Heart left ventricle (tissue), 13 donors: ENCODE measurements at regions not wholly inside any gene's neighbourhood (a gene's known extent, or its start where the extent isn't known, plus 50 kb on each side); places are given as distances from the start of the nearest gene placed in this dataset.

Source experiments
- POLR2A ChIP-seq, 2 donors: fragments of 450-650 bp; IDR thresholded peaks; one replicate each; pipeline ENCODE4 v1.6.1; 2017; ENCODE audit warnings: antibody characterized with exemption in 2 of 2, mild to moderate bottlenecking in 2 of 2, moderate library complexity in 2 of 2
- TF ChIP-seq, protein P1 (sequence below), 12 donors: fragments of 200-600 bp; sonication (generic) in 4 of 12; IDR thresholded peaks; one replicate each; pipeline versions ENCODE4 v1.5.0 to v1.8.0; 2018 to 2022; ENCODE audit warnings: antibody characterized with exemption in 12 of 12, mild to moderate bottlenecking in 5 of 12
- donor health status: ischemic (EF 13 %, LVEDD 7.1; RV severe dilation, severe dysfunction).
- donor health status: DM: no; HTN: yes; CAD: no.
- donor health status: DM: no; HTN: no; CAD: no.
- donor health status: ischemic (EF 25% LVEDD 6.9; RV normal size, moderate dysfunction).
- donor health status: ischemic (EF 25% LVEDD 5.7; RV mildly dilated, moderate dysfunction).
- donor health status: ischemic (EF 35%, LVEDD 5.7; RV mildly dilated, moderate dysfunction).
- donor health status: nonischemic (EF 11% LVEDD 7.7; RV severe dilation, severe dysfunction).
- donor health status: DM: yes; HTN: yes; CAD: no.
- donor health status: PGD.
- donor health status: ischemic (EF 29% LVEDD 5.4; RV normal size, mild dysfunction).
- donor health status: nonischemic (EF 23%, LVEDD 6.1; RV moderate dilation, normal function).

DNA sequence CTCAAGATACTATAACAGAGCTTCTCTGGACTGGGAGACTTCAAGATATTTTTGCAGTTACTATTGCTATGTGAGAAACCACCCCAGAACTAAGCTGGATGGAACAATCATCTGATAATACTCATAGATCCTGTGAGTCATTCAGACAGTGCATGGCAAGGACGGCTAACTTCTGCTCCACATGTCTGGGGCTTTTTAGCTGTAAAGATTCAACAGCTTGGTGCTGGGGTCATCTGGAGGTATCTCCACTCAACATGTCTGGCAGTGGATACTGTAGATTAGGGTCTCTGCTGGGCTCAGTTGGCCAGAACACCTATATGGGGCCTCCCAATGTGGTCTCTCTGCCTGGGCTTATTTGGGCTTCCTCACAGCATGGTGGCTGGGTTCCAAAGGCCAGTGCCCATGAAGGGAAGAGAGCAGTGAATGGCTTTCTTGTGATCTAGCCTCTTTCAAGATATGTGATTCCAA lies 117.3 kb upstream of the SLC7A14 start:
- TF ChIP-seq, protein P1, sequence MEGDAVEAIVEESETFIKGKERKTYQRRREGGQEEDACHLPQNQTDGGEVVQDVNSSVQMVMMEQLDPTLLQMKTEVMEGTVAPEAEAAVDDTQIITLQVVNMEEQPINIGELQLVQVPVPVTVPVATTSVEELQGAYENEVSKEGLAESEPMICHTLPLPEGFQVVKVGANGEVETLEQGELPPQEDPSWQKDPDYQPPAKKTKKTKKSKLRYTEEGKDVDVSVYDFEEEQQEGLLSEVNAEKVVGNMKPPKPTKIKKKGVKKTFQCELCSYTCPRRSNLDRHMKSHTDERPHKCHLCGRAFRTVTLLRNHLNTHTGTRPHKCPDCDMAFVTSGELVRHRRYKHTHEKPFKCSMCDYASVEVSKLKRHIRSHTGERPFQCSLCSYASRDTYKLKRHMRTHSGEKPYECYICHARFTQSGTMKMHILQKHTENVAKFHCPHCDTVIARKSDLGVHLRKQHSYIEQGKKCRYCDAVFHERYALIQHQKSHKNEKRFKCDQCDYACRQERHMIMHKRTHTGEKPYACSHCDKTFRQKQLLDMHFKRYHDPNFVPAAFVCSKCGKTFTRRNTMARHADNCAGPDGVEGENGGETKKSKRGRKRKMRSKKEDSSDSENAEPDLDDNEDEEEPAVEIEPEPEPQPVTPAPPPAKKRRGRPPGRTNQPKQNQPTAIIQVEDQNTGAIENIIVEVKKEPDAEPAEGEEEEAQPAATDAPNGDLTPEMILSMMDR (IDR thresholded peaks at IDR 0.05), result no peak
- TF ChIP-seq POLR2A (IDR thresholded peaks at IDR 0.05), result no peak
